Thyroid gland (tissue), 4 donors: ENCODE measurements at regions not wholly inside any gene's neighbourhood (a gene's known extent, or its start where the extent isn't known, plus 50 kb on each side); places are given as distances from the start of the nearest gene placed in this dataset.

Experiments used
- DNase-seq, 2 donors: peaks; one replicate each; pipeline ENCODE4 v3.0.0-alpha.2; 2019
- H3K27ac ChIP-seq, 3 donors: fragments of 200-600 bp; sonication (generic); 1 replicate in 2 of 3; 2 replicates in 1 of 3; pipeline ENCODE4 v1.5.1; 2016 to 2019; ENCODE audit warnings: mild to moderate bottlenecking in 1 of 3, moderate library complexity in 1 of 3
- H3K27me3 ChIP-seq: fragments of 200-600 bp; sonication (generic); one replicate; pipeline ENCODE4 v1.5.1; 2019
- H3K36me3 ChIP-seq, 2 donors: fragments of 200-600 bp; sonication (generic); one replicate each; pipeline ENCODE4 v1.5.1; 2016 to 2019
- H3K4me1 ChIP-seq, 2 donors: fragments of 200-600 bp; sonication (generic); one replicate each; pipeline ENCODE4 v1.5.1; 2017 to 2019
- H3K4me3 ChIP-seq, 3 donors: fragments of 200-600 bp; sonication (generic); replicated peaks in 1 of 3; 1 replicate in 2 of 3; 2 replicates in 1 of 3; pipeline ENCODE4 v1.5.1; 2016; ENCODE audit warnings: mild to moderate bottlenecking in 1 of 3
- H3K9me3 ChIP-seq: fragments of 200-600 bp; sonication (generic); one replicate; pipeline ENCODE4 v1.5.1; 2017
- CTCF ChIP-seq, 6 experiments: fragments of 200-600 bp in 3 of 6; fragments of 450-650 bp in 3 of 6; sonication (generic) in 3 of 6; IDR thresholded peaks; one replicate each; pipeline ENCODE4 v1.5.1; 2016 to 2019; ENCODE audit warnings: antibody characterized with exemption in 6 of 6, mild to moderate bottlenecking in 2 of 6, inconsistent platforms in 1 of 6, moderate library complexity in 1 of 6
- POLR2A ChIP-seq, 2 donors: fragments of 450-650 bp; IDR thresholded peaks; one replicate each; pipeline ENCODE4 v1.6.1; 2017; ENCODE audit warnings: antibody characterized with exemption in 2 of 2, mild to moderate bottlenecking in 2 of 2, moderate library complexity in 1 of 2
- WGBS, 2 donors: methylation state at CpG; one replicate each; pipeline ENCODE4 v1.1.5; 2017; 5-methylcytosine and 5-hydroxymethylcytosine counted together
- intact Hi-C: fragments of 100-400 bp; cut with DNase I; formaldehyde crosslinking; loops from one replicate; pipeline ENCODE4 v1.15.1; 2023

- Histone ChIP-seq H3K9me3 (no peaks in the 10 kb centered on the region), H3K4me3 (no peak overlapping the region), H3K27ac (no peak overlapping the region), H3K36me3 (no peaks in the 10 kb centered on the region), H3K4me1 (no peaks in the 10 kb centered on the region), H3K27me3 (no peaks in the 10 kb centered on the region)
- DNase-seq, result no peak
- TF ChIP-seq CTCF (IDR thresholded peaks at IDR 0.05), result no peak
- TF ChIP-seq POLR2A (IDR thresholded peaks at IDR 0.05), result no peak
- intact Hi-C loops, result no loop called here
- WGBS, 2 donors, result 73 to 76% methylated on average over 17 to 18 of the region's 18 CpGs
Observed at GRCh38 chr10:14405076-14406065, 74.6 kb upstream of the FRMD4A start.

- 83 to 87% methylated on average over 8 of the region's 8 CpGs for WGBS, 2 donors
- intact Hi-C loops, result no loop called here
- no peak for TF ChIP-seq CTCF (IDR thresholded peaks at IDR 0.05)
- TF ChIP-seq POLR2A (IDR thresholded peaks at IDR 0.05), result no peak
Observed at GRCh38 chr10:14403881-14404623, 73.3 kb upstream of the FRMD4A start.

GRCh38 chr10:14403359-14403758 lies 72.6 kb upstream of the FRMD4A start:
- no peaks in the 10 kb centered on the region for H3K27me3 ChIP-seq
- H3K27ac ChIP-seq, result no peak overlapping the region
- no peaks in the 10 kb centered on the region for H3K36me3 ChIP-seq
- DNase-seq, result no peak
- WGBS, 2 donors, result 66 to 77% methylated on average over 6 of the region's 6 CpGs
- no peaks in the 10 kb centered on the region for H3K4me1 ChIP-seq
- TF ChIP-seq POLR2A (IDR thresholded peaks at IDR 0.05) (no peak), CTCF (IDR thresholded peaks at IDR 0.05) (no peak)
- intact Hi-C loops, result no loop called here
- H3K4me3 ChIP-seq, result no peak overlapping the region
- H3K9me3 ChIP-seq, result no peaks in the 10 kb centered on the region

More at GRCh38 chr10:14403881-14404623, 73.3 kb upstream of the FRMD4A start:
- no peak for DNase-seq
- no peaks in the 10 kb centered on the region for H3K36me3 ChIP-seq
- no peak overlapping the region for H3K27ac ChIP-seq
- no peaks in the 10 kb centered on the region for H3K4me1 ChIP-seq
- H3K27me3 ChIP-seq, result no peaks in the 10 kb centered on the region
- H3K9me3 ChIP-seq, result no peaks in the 10 kb centered on the region
- no peak overlapping the region for H3K4me3 ChIP-seq

GRCh38 chr10:14399641-14400040 lies 68.9 kb upstream of the FRMD4A start:
- H3K4me1 ChIP-seq, result no peaks in the 10 kb centered on the region
- TF ChIP-seq POLR2A (IDR thresholded peaks at IDR 0.05), result no peak
- no peak for TF ChIP-seq CTCF (IDR thresholded peaks at IDR 0.05)
- 86 to 92% methylated on average over 3 of the region's 3 CpGs for WGBS, 2 donors
- no peak overlapping the region for H3K27ac ChIP-seq
- no peak overlapping the region for H3K4me3 ChIP-seq
- no peak for DNase-seq
- no peaks in the 10 kb centered on the region for H3K27me3 ChIP-seq
- no peaks in the 10 kb centered on the region for H3K36me3 ChIP-seq
- H3K9me3 ChIP-seq, result no peaks in the 10 kb centered on the region
- intact Hi-C loops, result no loop called here
